GM19372 (cell line): ENCODE measurements at regions not wholly inside any gene's neighbourhood (a gene's known extent, or its start where the extent isn't known, plus 50 kb on each side); places are given as distances from the start of the nearest gene placed in this dataset.

Source experiments
- ATAC-seq: cut with Tn5 transposase; IDR thresholded peaks from one replicate; pipeline ENCODE4 v1.9.1; 2021; ENCODE audit warnings: mild to moderate bottlenecking, low read depth, moderate library complexity; ENCODE audit not compliant: unreplicated experiment

GRCh38 chr7:84354866-84355265, 160.3 kb upstream of the SEMA3A start:
- ATAC-seq, result no peak

GRCh38 chr7:84354030-84354429, 159.4 kb upstream of the SEMA3A start:
- no peak for ATAC-seq

DNA sequence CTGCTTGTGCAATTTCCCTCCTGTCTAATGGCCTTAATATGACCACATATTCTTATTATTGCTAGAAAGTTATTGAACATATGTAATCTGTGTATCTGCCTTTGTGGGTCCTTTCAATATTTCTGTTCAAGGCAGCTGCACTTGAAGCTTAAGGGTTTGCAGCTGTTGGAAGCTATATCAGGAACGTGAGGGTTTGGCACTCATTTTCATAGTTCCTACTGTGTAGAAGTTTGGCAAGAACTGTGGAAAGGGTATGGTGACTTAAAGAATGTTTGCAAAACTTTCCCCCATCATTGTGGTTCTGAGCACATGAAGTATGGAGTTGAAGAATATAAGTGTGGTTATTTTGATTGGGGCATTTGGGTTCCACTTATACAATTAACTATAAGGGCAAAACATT, 144.7 kb upstream of the SEMA3A start:
- ATAC-seq, result no peak

DNA sequence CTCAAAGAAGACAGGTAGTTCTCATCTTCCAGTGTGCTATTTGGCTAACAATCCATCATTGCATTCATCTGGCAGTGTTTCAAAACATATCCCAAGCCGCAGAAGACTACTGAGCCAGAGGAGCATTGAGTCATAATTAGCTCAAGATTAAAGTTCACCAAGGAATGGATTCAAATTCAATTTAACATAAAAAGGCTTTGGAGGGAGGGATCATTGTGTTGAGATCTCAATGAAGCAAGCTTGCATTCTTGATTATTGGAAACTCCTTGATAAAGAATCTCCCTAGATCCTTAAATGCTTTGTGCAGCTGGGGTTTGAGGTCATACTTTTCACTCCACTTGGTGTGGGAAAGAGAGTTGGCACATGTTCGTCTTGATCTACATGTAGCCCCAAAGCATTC, 142.8 kb upstream of the SEMA3A start:
- ATAC-seq, result no peak

DNA sequence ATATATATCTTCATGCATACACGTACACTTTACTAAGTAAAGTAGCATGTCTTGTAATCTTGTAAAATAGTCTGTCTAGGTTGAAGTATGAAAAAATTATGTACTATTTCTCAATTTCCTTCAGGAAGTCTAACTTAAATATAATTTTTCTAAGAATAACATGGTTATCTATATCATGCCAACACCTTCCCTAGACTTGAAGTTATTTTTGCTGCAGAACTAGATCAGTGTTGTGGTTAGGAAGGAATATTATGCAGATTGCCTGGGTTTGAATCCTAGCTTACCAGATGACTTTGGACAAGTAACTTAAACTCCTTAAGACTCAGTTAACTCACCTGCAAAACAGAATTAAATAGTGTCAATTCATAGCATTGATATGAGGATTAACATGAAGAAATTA, 142.2 kb upstream of the SEMA3A start:
- no peak for ATAC-seq

DNA sequence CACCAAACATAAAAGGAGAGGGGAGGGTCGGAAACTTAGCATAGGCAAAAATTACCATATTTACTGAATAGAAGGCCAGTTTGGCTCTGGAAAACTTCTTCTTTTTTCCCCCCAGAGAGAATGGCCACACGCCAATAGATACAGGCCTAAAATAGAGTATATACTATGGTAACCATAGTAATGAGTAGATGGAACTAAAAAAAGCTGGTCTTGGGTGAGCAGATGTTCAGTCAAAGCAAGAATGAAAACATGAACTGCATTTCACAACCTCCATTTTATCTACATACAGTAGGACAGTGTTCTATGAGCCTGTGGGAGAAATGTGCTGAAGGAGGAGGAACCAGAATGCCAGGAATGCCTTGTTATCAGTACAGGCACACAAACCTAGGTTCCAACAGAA, 141.7 kb upstream of the SEMA3A start:
- no peak for ATAC-seq

GRCh38 chr7:84331616-84332015, 137.0 kb upstream of the SEMA3A start:
- ATAC-seq, result no peak

DNA sequence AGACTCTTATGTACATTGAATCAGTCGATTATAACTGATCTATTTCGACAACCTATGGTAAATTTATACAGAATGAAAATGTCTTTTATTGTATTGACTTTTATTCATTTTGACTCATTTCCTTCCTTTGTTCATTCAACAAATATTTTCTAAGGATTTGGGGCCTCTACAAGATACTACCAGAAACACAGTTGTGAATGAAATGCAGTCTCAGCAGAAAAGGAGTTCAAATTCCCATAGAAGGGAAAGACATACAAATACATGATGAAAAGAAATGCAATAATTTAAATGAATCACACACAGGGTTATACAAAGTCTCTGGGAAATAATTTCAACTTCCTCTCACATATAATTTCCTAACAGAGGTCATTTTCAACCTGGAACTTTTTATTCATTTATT, 134.0 kb upstream of the SEMA3A start:
- no peak for ATAC-seq

GRCh38 chr7:84324136-84324630, 129.6 kb upstream of the SEMA3A start:
- no peak for ATAC-seq

- ATAC-seq, result no peak
These were observed 122.9 kb upstream of the SEMA3A start for GRCh38 chr7:84317536-84317935.

- ATAC-seq, result no peak
These were observed 119.7 kb upstream of the SEMA3A start for GRCh38 chr7:84314263-84314662.

- no peak for ATAC-seq
These were observed 109.8 kb upstream of the SEMA3A start for GRCh38 chr7:84304407-84304806.

GRCh38 chr7:84302949-84303348, 108.4 kb upstream of the SEMA3A start:
- ATAC-seq, result no peak

- no peak for ATAC-seq
These were observed 103.0 kb upstream of the SEMA3A start for GRCh38 chr7:84297616-84298015.

- no peak for ATAC-seq
These were observed 100.4 kb upstream of the SEMA3A start for GRCh38 chr7:84294847-84295455.

GRCh38 chr7:84294391-84294790, 99.8 kb upstream of the SEMA3A start:
- ATAC-seq, result no peak

DNA sequence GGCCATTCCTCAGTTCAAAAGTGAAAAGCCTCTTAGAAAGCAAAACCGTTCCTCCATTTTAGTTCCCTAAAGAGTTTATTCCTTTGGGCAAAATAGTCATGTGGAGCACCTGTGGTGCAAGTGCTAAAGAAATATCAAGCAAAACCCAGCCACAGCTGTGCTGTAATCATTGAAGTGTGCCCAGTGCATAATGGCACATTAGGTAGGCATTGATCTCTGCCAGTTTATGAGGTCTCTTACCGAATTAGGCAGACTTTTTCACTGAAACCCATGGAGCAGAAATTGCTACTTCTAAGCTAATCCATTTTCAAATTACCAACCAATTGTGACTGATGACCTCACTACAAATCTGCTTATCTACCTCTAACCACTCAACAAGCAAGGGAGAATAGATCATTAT, 97.2 kb upstream of the SEMA3A start:
- ATAC-seq, result no peak

- ATAC-seq, result no peak
These were observed 89.2 kb upstream of the SEMA3A start for GRCh38 chr7:84283798-84284197.

- ATAC-seq, result no peak
These were observed 86.9 kb upstream of the SEMA3A start for GRCh38 chr7:84281518-84281917.

- ATAC-seq, result no peak
These were observed 83.1 kb upstream of the SEMA3A start for GRCh38 chr7:84277628-84278224.

- no peak for ATAC-seq
These were observed 79.5 kb upstream of the SEMA3A start for GRCh38 chr7:84274029-84274638.

DNA sequence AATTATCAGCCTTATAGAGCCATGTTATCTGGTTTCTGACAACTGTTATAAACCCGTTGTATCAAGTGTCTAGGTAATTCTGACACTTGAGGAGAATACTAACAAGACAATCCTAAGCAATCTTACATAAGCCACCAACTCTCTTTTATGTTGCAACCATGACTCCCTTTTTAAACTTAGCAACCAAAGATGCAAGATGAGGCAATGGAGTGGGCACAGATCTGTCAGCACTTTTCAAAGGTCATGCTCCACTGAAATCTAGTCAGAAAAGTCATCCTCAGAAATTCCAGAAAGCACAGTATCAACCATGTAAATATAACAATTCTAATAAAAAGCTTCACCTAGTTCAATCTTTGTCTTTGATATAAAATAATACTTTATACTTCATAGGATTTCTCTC, 77.0 kb upstream of the SEMA3A start:
- ATAC-seq, result no peak
